ENCODE measurements at regions not wholly inside any gene's neighbourhood (a gene's known extent, or its start where the extent isn't known, plus 50 kb on each side); places are given as distances from the start of the nearest gene placed in this dataset.

GRCh38 chr6:165900970-165901369, 237.9 kb upstream of the PDE10A start:
- no peak for DNase-seq

DNA sequence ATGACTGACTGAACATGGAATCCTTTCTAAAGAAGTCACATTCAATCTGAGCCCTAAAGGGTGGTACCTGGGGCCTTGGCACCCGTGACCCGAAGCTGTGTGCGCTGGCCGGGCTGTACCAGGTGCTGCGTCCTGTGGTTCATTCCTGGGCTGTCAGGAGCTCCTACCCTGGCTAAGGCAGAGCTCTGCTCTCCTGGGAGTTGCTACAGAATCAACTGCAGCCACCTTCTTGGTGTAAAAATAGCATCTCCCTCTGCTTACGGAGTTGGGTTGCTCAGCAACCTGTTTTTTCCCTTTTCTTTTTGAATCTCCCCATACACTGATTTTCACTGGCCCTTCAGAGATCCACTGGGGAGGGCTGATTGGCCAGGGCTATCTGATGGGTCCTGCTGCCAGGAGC, 236.6 kb upstream of the PDE10A start:
- no peak for DNase-seq

DNA sequence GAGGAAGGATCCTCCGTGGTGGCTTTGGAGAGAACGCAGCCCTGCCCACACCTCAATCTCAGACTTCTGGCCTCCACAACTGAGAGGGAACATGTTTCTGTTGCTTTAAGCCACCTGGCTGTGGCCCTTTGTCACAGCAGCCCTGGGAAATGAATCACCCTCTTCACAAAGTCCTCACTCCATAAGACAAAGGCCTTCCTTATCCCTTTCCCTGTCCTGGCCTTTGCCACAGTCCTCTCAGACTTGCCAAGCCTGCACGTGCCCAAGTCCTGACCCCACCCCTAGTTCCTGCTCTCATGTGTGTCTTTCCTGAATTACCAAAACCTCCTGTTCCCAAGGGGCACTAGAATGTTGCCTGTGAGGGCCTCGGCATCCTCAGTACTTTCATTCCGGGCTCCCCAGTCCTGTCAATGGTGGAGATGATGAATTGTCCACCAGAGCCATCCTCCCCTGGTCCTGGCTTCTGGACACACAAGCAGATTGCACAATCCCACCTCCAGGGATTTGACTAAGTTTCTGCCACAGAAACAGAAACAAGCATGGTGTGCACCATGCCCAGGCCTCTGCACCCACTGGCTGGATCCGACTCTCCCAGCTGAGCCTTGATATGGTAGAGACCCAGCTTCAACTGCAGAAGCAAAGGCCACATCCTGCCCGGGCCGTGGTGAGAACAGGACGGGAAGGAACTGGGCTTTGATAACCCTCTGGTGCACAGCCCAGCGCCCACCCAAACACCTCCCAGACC, 232.6 kb upstream of the PDE10A start:
- DNase-seq = no peak

DNA sequence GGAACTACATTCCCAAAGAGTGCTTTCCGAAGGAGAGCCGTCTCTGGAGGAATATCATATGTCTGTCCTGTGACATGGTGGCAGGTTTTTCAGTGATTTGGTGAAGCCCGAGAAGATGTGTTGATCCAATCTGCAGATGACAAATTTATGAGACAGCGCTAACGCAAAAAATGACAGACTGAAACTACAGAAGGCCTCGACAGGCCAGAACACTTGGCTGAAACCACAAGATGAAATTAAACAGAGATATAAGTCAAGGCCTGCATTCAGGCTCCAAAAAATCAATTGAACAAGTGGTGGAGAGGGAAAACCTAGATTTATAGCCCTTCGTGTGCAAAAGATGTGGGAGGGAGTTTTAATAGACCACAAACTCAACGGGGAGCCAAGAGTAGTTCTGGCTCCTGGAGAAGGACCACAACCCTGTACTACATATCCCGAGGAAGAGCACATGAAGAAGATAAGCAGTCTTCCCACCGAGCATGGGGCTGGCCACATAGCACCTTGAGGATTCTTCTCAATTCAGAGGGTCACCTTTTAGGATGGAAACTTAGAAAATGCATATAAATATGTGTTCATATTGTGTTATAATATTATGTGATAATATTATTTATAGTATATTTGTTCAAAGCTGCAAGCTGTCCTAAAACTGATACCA, 231.3 kb upstream of the PDE10A start:
- no peak for DNase-seq

GRCh38 chr6:165893431-165893830, 230.4 kb upstream of the PDE10A start:
- no peak for DNase-seq

GRCh38 chr6:165891320-165891719, 228.3 kb upstream of the PDE10A start:
- no peak for DNase-seq

DNA sequence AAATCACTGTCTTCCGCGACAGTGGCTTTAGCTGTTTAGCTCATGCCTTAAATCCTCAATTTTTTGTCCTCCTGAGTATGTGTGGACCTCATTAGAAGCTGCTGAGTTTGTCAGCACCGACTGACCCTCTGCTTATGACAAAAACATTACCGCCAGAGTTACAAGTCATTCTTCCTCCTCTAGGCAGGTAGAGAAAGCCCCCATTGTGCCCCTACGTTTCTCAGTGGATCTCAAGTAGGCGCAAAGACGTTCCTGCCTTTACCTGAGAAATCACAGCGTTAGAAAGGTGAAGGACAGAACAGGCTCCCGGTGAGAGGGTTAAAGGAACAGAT, 227.3 kb upstream of the PDE10A start:
- no peak for DNase-seq

DNA sequence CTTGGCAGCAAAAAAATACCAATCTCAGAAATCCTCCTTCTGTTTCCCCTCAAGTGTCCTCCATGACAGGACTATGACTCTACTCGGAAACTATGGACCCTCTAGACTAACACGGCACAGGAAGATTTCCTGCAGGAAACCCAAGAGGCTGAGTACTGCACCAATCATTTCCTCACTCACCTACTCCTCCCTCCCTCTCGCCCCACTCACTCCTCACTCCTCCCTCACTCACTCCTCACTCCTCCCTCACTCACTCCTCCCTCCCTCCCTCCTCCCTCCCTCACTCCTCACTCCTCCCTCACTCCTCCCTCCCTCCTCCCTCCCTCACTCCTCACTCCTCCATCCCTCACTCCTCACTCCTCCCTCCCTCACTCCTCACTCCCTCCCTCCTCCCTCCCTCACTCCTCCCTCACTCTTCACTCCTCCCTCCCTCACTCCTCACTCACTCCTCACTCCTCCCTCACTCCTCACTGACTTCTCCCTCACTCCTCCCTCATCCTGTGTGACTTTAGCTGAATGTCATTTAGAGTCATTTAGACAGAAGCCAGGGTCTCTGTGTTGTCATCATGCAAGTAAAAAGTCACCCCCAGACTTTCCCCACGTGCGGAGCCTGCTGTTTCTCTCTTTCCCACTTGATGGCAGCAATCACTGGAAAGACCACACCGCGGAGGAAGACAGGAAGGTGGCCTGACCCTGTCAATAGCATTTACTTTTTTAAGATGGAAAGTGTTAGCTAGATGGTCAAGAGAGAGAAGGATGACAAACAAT, 226.8 kb upstream of the PDE10A start:
- DNase-seq = no peak

DNA sequence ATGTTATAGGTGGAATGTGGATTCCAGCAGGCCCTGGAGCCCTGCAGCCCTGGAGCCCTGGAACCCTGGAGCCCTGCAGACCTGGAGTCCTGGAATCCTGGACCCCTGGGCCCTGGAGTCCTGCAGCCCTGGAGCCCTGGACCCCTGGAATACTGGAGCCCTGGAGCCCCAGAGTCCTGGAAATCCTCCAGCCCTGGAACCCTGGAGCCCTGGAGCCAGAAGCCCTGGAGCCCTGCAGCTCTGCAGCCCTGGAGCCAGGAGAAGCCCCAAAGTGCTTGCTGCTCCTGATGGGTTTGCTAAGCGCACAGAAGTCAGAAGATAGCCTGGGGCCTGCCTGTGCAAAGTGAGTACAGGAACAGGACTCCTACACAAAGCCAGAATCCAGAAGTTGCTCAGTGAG, 223.1 kb upstream of the PDE10A start:
- no peak for DNase-seq

DNA sequence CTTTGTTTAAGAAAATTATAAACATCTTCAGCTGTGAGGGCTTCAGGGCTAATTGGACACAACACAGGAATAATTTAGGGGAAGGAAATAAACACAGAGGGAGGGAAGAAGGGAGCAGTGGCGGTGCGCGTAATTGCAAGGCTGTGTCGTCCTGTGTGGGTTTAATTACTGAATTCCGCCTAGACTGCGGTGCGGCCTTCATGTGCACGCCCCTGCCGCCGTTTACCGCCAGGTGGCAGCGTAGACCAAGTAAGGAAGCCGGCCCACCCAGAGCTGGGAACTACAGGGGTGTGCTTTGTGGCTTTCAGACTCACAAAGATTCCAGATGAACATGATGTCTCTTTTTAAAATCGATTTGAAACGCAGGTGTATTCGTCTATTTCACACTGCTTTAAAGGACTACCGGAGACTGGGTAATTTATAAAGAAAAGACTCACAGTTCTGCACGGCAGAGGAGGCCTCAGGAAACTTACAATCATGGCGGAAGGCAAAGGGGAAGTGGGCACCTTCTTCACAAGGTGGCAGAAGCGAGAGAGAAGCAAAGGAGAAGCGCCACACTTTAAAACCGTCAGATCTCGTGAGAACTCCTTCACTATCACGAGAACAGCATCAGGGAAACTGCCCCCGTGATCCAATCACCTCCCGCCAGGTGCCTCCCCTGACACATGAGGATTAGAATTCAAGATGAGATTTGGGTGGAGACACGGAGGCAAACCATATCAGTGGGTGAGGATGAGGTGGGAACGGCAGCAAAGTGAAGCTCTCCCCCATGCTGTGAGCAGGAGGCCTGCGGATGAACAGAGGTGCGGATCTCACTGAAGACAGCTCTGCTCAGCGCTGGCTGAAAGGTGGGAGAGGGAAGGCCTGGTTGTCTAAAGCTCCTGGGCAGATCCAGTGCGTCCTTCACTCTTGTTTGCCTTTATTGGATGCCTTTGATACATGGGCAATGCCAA, 222.0 kb upstream of the PDE10A start:
- DNase-seq = peak; percentile 88

DNA sequence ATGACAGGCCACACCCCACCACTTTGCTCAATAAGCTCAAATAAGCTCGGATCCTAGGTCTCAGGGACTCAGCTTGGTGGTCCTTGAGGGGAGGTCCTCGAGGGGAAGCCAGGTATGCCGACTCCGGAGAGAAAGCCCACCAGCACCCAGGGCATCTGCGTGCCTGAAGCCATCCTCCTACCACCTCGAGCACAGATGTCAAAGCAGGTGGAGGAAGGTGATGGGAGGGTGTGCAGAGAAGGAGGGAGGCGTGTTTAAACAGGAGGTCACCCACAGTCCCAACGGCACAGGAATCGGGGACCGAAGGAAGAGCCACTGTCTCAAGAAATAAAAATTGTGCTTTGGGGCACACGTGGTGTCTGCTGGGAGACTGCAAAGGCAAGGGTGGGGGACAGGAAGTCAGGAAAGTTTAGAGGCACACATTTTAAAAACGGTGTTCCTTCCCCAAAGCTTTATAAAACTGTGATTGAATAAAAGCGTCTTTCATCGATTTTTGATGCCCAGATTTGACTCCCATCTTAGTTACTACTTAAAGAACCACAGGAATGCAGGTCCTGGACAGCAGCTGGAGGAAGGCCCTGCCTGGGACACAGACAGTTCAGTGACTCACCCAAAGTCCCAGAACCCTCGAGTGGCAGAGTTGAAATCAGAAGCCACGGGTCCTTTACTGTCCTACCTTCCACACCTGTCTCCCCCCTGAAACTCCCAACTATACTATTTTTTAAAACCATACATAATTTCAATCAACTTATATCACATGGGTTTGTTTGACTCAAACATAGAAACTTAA, 221.0 kb upstream of the PDE10A start:
- DNase-seq = no peak

DNA sequence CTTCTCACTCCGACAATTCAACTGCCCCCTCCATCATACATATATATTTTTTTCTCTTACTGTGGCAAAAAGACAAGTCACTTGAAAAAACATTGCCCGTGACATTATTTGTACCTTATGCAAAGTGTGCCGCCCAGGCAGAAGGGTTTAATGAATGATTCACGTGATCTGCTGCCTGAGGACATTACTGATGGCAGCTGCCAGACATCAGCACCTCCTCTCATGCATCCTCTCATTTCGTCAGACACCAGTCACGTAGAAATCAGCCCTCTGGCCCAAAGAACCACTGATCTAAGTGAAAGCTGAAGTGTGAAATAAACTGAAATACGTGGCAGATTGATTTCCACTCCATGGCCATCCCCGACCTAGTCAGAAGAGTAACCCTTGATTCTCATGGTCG, 218.8 kb upstream of the PDE10A start:
- no peak for DNase-seq

GRCh38 chr6:165880686-165881085, 217.6 kb upstream of the PDE10A start:
- no peak for DNase-seq

DNA sequence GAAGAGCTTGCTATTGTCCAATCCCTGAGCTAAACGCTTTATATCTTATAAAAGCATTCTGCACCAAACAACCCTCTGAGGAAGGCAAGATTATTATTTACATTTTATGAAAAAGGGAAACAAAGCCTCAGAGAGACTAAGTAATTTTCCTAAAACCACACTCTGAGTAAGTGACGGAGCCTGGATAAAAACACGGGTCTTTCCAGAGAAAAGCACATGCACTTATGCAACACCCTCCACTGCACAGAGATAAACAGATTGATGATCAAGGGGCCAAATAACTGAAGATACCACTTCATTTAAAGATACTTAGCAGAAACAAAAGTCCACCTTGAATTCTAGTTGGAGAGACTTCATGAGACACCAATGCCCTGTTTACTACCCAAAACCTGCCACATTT, 214.7 kb upstream of the PDE10A start:
- no peak for DNase-seq

GRCh38 chr6:165877192-165877591, 214.2 kb upstream of the PDE10A start:
- no peak for DNase-seq

GRCh38 chr6:165876588-165876987, 213.5 kb upstream of the PDE10A start:
- no peak for DNase-seq

DNA sequence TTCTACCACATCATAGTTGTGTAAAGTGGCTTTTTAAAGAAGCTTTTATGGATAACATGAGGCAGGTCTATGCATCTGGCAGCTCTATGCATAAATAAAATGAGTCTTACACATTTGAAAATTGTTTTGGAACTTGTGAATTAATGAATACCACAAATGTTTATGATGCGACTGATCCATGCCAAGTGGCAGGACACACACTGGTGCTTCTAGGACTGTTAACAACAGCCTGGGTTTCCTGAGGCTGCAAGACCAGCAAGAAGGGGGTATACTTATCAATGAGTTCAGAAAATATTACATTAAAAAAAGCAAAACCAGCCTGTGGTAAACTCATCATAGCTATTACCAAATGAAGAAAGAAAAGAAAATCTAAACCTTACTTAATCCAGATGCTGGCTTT, 212.9 kb upstream of the PDE10A start:
- no peak for DNase-seq

GRCh38 chr6:165873976-165874375, 210.9 kb upstream of the PDE10A start:
- no peak for DNase-seq

GRCh38 chr6:165872811-165873210, 209.8 kb upstream of the PDE10A start:
- DNase-seq = no peak

- no peak for DNase-seq
These were observed 209.3 kb upstream of the PDE10A start for GRCh38 chr6:165872311-165872710.

DNA sequence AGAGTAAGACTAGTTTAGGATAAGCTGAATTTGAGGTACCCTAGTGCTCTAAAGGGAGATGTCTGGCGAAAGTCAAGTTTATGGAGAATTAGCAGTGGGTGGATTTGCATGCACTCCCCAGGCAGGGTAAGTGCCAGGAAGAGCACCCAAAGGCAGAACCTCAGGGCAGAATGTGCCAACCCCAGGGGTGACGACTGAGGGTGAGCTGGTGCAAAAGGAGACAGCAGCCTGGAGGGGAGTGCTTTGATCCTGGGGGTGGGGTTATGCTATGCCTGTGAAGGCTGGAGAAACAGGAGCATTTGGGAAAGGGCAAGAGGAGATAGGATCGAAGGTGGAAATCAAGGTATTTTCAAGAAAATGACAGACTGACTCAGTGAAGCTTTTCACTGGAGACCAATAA, 208.5 kb upstream of the PDE10A start:
- DNase-seq = no peak

GRCh38 chr6:165869526-165869925, 206.5 kb upstream of the PDE10A start:
- no peak for DNase-seq
